WI38 (cell line): ENCODE measurements at regions not wholly inside any gene's neighbourhood (a gene's known extent, or its start where the extent isn't known, plus 50 kb on each side); places are given as distances from the start of the nearest gene placed in this dataset.

Experiments used
- H3K4me3 ChIP-seq: 2 replicates; pipeline ENCODE4 v1.5.1; 2011; ENCODE audit warnings: low read depth, mild to moderate bottlenecking, control low read depth, low read length
- CTCF ChIP-seq: IDR thresholded peaks from 2 replicates; pipeline ENCODE4 v1.5.1; 2012; ENCODE audit warnings: low read depth, mild to moderate bottlenecking, control low read depth, low read length

- TF ChIP-seq CTCF = no peak
- H3K4me3 ChIP-seq = no peak overlapping the region
These were observed 1195.6 kb upstream of the ADGRL4 start for GRCh38 chr1:80202118-80202517.

DNA sequence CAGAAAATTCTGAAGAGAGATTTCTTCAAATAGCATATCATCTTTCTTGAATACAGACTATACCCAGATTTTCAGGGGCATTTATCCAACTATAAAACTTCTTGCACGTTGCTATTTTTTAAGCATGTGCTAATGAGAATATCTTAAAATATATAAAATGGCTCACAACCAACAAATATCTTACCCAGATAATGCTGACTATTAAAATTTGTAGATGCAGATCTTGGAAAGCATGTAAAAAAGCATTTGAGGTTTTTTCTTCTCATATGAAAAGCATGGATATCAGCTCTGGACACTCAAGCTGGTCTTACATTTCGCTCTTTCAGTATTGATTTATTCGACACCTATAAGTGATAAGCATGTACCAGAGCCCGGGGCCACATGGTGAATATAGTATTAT lies 1187.7 kb upstream of the ADGRL4 start:
- TF ChIP-seq CTCF = no peak
- no peak overlapping the region for H3K4me3 ChIP-seq

DNA sequence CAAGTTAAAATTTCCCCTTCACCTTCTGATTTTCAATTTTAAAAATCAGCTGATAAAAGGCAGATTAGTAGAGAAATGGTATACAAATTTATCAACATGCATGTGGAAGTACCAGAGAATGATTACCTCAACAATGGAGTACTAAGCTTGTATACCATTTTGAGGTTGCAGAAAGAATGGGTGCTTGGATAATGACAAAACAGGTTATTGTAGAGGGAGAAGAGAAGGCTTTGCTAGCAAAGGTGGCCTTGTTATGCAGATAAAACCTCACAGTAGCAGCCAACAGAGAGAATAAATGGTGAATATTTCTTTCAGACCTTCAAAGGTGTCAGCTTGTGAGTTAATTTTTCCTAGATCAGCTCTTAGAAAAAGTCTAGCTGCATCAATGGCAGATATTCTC lies 1174.9 kb upstream of the ADGRL4 start:
- no peak overlapping the region for H3K4me3 ChIP-seq
- TF ChIP-seq CTCF = no peak

DNA sequence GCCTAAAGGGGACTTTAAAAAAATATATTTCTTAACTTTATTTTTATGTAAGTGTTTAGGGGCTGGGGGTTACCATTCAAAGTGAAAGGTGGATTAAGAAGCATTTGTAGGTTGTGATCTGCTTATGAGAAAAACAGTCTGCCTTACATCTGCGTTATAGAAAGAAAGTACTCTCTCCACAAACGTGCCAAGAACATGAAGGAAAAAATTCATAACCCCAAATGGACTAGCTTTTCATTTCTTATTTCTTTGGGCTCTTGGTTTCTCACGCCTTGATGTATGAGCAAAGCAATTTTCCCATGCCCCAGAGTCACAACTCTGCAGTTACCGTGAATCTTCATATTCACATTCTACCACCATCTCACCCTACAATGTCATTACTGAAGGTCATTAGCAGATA lies 1165.1 kb upstream of the ADGRL4 start:
- no peak for TF ChIP-seq CTCF
- H3K4me3 ChIP-seq = no peak overlapping the region

DNA sequence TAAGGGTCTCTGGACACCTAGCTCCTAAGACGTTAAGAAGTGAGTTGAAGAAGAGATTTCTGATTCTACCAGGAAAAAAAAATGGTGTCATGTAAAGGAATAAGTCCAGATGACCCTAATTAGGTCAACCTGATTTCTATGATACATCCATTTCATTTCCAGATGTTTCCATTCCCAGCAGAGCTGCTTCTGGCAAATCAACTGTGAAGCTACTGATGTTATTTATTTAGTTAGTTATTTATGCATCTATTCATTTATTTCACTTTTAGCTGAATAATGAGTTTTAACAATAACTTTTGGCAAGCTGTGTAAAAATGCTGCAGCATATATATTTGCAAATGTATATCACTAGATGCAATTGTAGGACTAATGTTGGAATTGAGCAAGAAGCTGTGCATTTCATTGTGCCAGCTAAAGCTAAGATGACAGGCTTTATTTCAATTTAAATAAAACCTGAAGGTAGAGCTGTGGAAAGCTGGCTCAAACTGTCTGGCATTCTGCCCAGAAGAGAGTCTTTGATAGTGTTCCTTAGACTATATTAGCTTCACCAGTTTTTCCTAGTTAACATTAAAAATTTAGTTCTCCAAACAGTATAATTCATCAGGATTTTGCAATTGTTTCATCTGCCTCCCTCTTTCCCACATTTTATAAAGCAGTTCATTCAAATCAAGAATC lies 1164.4 kb upstream of the ADGRL4 start:
- no peak for TF ChIP-seq CTCF
- H3K4me3 ChIP-seq = no peak overlapping the region

DNA sequence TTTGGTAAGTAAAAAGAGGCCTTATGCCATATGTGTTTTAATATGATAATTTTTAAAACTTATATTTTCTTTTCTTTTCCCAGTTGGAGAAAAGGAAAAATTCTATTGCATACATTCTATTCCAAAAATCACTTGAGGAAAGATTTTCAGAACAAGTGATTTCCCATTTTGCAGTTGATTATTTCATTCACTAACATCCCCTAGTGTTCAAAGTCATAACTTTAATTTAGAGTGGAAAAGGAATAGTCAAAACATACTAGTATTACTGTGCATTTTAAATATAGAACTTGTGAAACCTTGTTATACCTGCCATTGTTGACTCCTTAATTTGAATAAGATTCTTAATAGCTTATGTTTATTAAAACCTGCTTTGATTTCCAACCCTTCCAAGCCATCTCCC lies 1157.6 kb upstream of the ADGRL4 start:
- no peak overlapping the region for H3K4me3 ChIP-seq
- TF ChIP-seq CTCF = no peak

DNA sequence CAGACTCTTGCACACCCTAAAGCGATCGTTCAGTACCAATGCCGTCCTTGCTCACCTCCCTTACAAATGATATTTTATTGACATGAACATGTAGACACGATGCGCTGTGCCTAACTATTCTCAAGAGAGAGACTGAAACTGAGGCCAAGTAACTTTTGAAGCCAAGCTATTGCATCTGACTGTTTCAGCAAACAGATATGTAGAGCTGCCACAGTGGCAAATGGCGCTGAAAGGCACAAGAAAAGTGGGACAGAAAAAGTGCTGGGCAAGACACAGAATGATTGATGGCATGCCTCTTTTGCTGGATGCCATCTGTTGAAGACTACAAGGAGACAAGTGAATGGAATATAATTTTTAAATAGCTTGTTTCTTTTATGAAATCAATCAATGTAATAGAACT lies 1157.2 kb upstream of the ADGRL4 start:
- no peak overlapping the region for H3K4me3 ChIP-seq
- no peak for TF ChIP-seq CTCF
